ENCODE measurements at regions not wholly inside any gene's neighbourhood (a gene's known extent, or its start where the extent isn't known, plus 50 kb on each side); places are given as distances from the start of the nearest gene placed in this dataset.
A peak's percentile ranks its signal among the peaks of the same experiment; 100 is the strongest.

DNA sequence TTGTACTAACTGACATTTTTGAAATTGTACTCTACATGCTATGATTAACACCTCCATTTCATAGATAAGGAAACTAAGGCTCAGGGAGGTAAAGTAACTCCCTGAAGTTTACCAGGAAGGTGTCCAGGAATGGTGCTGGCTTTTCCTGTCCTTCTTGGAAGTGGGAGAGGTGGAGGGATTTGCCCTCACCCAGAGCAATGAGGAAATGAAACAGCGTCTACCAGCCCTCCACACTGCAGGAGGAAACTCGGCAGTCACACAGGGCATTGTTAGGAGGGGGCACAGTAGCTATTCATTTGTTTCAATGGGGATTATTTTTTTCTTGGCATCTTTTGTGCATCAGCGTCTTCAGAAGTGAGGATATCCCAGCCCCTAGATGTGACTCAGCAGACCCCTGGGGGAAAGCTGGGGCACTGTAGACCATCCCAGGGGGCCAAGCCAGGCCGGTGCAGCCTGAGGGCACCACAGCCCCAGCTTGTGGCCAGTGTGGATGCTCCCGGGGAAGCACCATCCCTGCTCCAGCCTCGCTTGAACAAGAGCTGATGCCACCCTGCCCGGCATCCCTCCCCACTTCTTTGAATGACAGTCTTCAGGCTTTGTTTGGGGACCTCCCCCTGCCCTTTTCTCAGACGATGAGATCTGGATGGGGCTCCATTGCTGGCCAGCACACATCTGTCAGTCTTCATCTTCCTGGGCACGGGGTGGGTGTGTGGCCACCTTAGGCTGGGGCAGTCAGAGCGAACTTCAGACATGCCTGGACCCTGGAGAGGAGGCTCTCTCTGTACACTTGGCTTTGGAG, 224.4 kb upstream of the PMEPA1 start:
- Histone ChIP-seq H3K4me3 (no peak overlapping the region), H3K27me3 (ENCODE audit: insufficient read depth) (no peaks in the 10 kb centered on the region), H3K9me2 (ENCODE audit: insufficient read depth) (0 out of 2 replicates have a peak, but pooled peaks cover 5% of the 10 kb centered on the region), H4K20me1 (replicated peaks; ENCODE audit: insufficient read depth) (no peaks in the 10 kb centered on the region), H3F3A (replicated peaks; ENCODE audit: low read depth) (no peaks in the 10 kb centered on the region), H3K79me2 (replicated peaks; ENCODE audit: insufficient read depth) (no peaks in the 10 kb centered on the region), H3K4me1 (ENCODE audit: insufficient read depth) (peaks cover 12% of the 10 kb centered on the region; the same call in 1 of the 2 replicates), H2AFZ (no peak overlapping the region), H3K4me2 (no peak overlapping the region), H3K36me3 (ENCODE audit: insufficient read depth) (0 out of 2 replicates have a peak, but pooled peaks cover 3% of the 10 kb centered on the region), H3K27ac (ENCODE audit: low read depth) (no peak overlapping the region)
- Mint-ChIP-seq H3K4me1 (peaks cover 21% of the 10 kb centered on the region), H3K9me3 (peaks cover 5% of the 10 kb centered on the region; the same call in 1 of the 3 replicates), H3K27me3 (ENCODE audit: insufficient read depth, low read depth, poor library complexity) (no peaks in the 10 kb centered on the region), H3K27ac (no peak overlapping the region), H3K4me3 (no peak overlapping the region), H3K36me3 (ENCODE audit: low read depth) (no peaks in the 10 kb centered on the region)
- ATAC-seq, result peak; percentile 37; the same call in 1 of the 3 replicates
- TF ChIP-seq NANOG (IDR thresholded peaks at IDR 0.05; ENCODE audit: borderline replicate concordance) (no peak), STAT1 (IDR thresholded peaks at IDR 0.05; ENCODE audit: unreplicated experiment) (no peak), CREB1 (CRISPR knock-in tag; IDR thresholded peaks at IDR 0.05; ENCODE audit: low read depth) (no peak), ZNF331 (CRISPR knock-in tag; IDR thresholded peaks at IDR 0.05; ENCODE audit: low read depth) (no peak)
- TF ChIP-seq, protein P1, sequence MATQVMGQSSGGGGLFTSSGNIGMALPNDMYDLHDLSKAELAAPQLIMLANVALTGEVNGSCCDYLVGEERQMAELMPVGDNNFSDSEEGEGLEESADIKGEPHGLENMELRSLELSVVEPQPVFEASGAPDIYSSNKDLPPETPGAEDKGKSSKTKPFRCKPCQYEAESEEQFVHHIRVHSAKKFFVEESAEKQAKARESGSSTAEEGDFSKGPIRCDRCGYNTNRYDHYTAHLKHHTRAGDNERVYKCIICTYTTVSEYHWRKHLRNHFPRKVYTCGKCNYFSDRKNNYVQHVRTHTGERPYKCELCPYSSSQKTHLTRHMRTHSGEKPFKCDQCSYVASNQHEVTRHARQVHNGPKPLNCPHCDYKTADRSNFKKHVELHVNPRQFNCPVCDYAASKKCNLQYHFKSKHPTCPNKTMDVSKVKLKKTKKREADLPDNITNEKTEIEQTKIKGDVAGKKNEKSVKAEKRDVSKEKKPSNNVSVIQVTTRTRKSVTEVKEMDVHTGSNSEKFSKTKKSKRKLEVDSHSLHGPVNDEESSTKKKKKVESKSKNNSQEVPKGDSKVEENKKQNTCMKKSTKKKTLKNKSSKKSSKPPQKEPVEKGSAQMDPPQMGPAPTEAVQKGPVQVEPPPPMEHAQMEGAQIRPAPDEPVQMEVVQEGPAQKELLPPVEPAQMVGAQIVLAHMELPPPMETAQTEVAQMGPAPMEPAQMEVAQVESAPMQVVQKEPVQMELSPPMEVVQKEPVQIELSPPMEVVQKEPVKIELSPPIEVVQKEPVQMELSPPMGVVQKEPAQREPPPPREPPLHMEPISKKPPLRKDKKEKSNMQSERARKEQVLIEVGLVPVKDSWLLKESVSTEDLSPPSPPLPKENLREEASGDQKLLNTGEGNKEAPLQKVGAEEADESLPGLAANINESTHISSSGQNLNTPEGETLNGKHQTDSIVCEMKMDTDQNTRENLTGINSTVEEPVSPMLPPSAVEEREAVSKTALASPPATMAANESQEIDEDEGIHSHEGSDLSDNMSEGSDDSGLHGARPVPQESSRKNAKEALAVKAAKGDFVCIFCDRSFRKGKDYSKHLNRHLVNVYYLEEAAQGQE (IDR thresholded peaks at IDR 0.05; ENCODE audit: unreplicated experiment), result no peak
- DNase-seq (ENCODE audit: low spot score), result no peak

GRCh38 chr20:57932227-57932864, 222.5 kb upstream of the PMEPA1 start:
- TF ChIP-seq, protein P1 (IDR thresholded peaks at IDR 0.05; ENCODE audit: unreplicated experiment), result no peak
- TF ChIP-seq EZH2phosphoT487 (IDR thresholded peaks at IDR 0.05; ENCODE audit: unreplicated experiment), result no peak
- TF ChIP-seq NANOG (IDR thresholded peaks at IDR 0.05; ENCODE audit: borderline replicate concordance), result no peak
- Histone ChIP-seq H3F3A (replicated peaks; ENCODE audit: low read depth) (no peaks in the 10 kb centered on the region), H3K4me3 (no peak overlapping the region), H4K20me1 (replicated peaks; ENCODE audit: insufficient read depth) (no peaks in the 10 kb centered on the region), H2AFZ (no peak overlapping the region), H3K9me2 (ENCODE audit: insufficient read depth) (0 out of 2 replicates have a peak, but pooled peaks cover 5% of the 10 kb centered on the region), H3K4me1 (ENCODE audit: insufficient read depth) (0 out of 2 replicates have a peak, but pooled peaks cover 6% of the 10 kb centered on the region), H3K36me3 (ENCODE audit: insufficient read depth) (0 out of 2 replicates have a peak, but pooled peaks cover 3% of the 10 kb centered on the region), H3K27me3 (ENCODE audit: insufficient read depth) (no peaks in the 10 kb centered on the region), H3K79me2 (replicated peaks; ENCODE audit: insufficient read depth) (no peaks in the 10 kb centered on the region), H3K27ac (ENCODE audit: low read depth) (no peak overlapping the region), H3K4me2 (no peak overlapping the region)
- peaks cover 10% of the 10 kb centered on the region; the same call in 2 of the 3 replicates for H3K4me1 Mint-ChIP-seq
- H3K4me3 Mint-ChIP-seq, result no peak overlapping the region
- H3K27me3 Mint-ChIP-seq (ENCODE audit: insufficient read depth, low read depth, poor library complexity), result no peaks in the 10 kb centered on the region
- DNase-seq (ENCODE audit: low spot score) (no peak), ATAC-seq (no peak)
- H3K27ac Mint-ChIP-seq, result no peak overlapping the region
- H3K9me3 Mint-ChIP-seq, result peaks cover 5% of the 10 kb centered on the region; the same call in 1 of the 3 replicates
- H3K36me3 Mint-ChIP-seq (ENCODE audit: low read depth), result 0 out of 3 replicates have a peak, but pooled peaks cover under 1% of the 10 kb centered on the region
